ENCODE measurements at regions not wholly inside any gene's neighbourhood (a gene's known extent, or its start where the extent isn't known, plus 50 kb on each side); places are given as distances from the start of the nearest gene placed in this dataset.
A peak's percentile ranks its signal among the peaks of the same experiment; 100 is the strongest.
"Not testable (repeated sequence)": the region's sequence is repeated elsewhere in the genome, so short reads cannot be mapped to it uniquely, and the experiment has no call there.

GRCh38 chr1:187928696-187929095 lies 1099.9 kb downstream of the PLA2G4A start:
- no peak for DNase-seq (ENCODE audit: low read depth in 4 of 4, low spot score in 3 of 4)

- peak in 2 of 4 donors; percentile 2 for DNase-seq (ENCODE audit: low read depth in 4 of 4, low spot score in 3 of 4)
Observed at GRCh38 chr1:187931776-187932175, 1103.0 kb downstream of the PLA2G4A start.

- no peak for DNase-seq (ENCODE audit: low read depth in 4 of 4, low spot score in 3 of 4)
Observed at GRCh38 chr1:187933562-187934419, 1105.0 kb downstream of the PLA2G4A start.

- DNase-seq (ENCODE audit: low read depth in 4 of 4, low spot score in 3 of 4), result no peak
Observed at GRCh38 chr1:187936667-187937066, 1107.9 kb downstream of the PLA2G4A start.

GRCh38 chr1:187938092-187938491 lies 1109.3 kb downstream of the PLA2G4A start:
- DNase-seq (ENCODE audit: low read depth in 4 of 4, low spot score in 3 of 4), result no peak

- no peak for DNase-seq (ENCODE audit: low read depth in 4 of 4, low spot score in 3 of 4)
Observed at GRCh38 chr1:187942986-187943385, 1114.2 kb downstream of the PLA2G4A start.

- DNase-seq (ENCODE audit: low read depth in 4 of 4, low spot score in 3 of 4), result no peak
Observed at GRCh38 chr1:187943606-187944403, 1115.1 kb downstream of the PLA2G4A start.

GRCh38 chr1:187946661-187947060 lies 1117.9 kb downstream of the PLA2G4A start:
- DNase-seq (ENCODE audit: low read depth in 4 of 4, low spot score in 3 of 4), result not testable (repeated sequence)

GRCh38 chr1:187947359-187947758 lies 1118.6 kb downstream of the PLA2G4A start:
- DNase-seq (ENCODE audit: low read depth in 4 of 4, low spot score in 3 of 4), result no peak

- DNase-seq (ENCODE audit: low read depth in 4 of 4, low spot score in 3 of 4), result no peak
Observed at GRCh38 chr1:187948170-187948794, 1119.5 kb downstream of the PLA2G4A start.

GRCh38 chr1:187949567-187949966 lies 1120.8 kb downstream of the PLA2G4A start:
- no peak for DNase-seq (ENCODE audit: low read depth in 4 of 4, low spot score in 3 of 4)

GRCh38 chr1:187951817-187952216 lies 1123.1 kb downstream of the PLA2G4A start:
- DNase-seq (ENCODE audit: low read depth in 4 of 4, low spot score in 3 of 4), result no peak

- DNase-seq (ENCODE audit: low read depth in 4 of 4, low spot score in 3 of 4), result no peak
Observed at GRCh38 chr1:187952446-187952845, 1123.7 kb downstream of the PLA2G4A start.

GRCh38 chr1:187956975-187957374 lies 1128.2 kb downstream of the PLA2G4A start:
- no peak for DNase-seq (ENCODE audit: low read depth in 4 of 4, low spot score in 3 of 4)

- no peak for DNase-seq (ENCODE audit: low read depth in 4 of 4, low spot score in 3 of 4)
Observed at GRCh38 chr1:187958207-187958606, 1129.5 kb downstream of the PLA2G4A start.

- DNase-seq (ENCODE audit: low read depth in 4 of 4, low spot score in 3 of 4), result no peak
Observed at GRCh38 chr1:187959062-187959461, 1130.3 kb downstream of the PLA2G4A start.

- no peak for DNase-seq (ENCODE audit: low read depth in 4 of 4, low spot score in 3 of 4)
Observed at GRCh38 chr1:187960125-187960638, 1131.4 kb downstream of the PLA2G4A start.

- no peak for DNase-seq (ENCODE audit: low read depth in 4 of 4, low spot score in 3 of 4)
Observed at GRCh38 chr1:187961895-187962294, 1133.1 kb downstream of the PLA2G4A start.

GRCh38 chr1:187971851-187972250 lies 1143.1 kb downstream of the PLA2G4A start:
- no peak for DNase-seq (ENCODE audit: low read depth in 4 of 4, low spot score in 3 of 4)

- no peak for DNase-seq (ENCODE audit: low read depth in 4 of 4, low spot score in 3 of 4)
Observed at GRCh38 chr1:187977298-187977697, 1148.5 kb downstream of the PLA2G4A start.
